ENCODE measurements at regions not wholly inside any gene's neighbourhood (a gene's known extent, or its start where the extent isn't known, plus 50 kb on each side); places are given as distances from the start of the nearest gene placed in this dataset.

DNA sequence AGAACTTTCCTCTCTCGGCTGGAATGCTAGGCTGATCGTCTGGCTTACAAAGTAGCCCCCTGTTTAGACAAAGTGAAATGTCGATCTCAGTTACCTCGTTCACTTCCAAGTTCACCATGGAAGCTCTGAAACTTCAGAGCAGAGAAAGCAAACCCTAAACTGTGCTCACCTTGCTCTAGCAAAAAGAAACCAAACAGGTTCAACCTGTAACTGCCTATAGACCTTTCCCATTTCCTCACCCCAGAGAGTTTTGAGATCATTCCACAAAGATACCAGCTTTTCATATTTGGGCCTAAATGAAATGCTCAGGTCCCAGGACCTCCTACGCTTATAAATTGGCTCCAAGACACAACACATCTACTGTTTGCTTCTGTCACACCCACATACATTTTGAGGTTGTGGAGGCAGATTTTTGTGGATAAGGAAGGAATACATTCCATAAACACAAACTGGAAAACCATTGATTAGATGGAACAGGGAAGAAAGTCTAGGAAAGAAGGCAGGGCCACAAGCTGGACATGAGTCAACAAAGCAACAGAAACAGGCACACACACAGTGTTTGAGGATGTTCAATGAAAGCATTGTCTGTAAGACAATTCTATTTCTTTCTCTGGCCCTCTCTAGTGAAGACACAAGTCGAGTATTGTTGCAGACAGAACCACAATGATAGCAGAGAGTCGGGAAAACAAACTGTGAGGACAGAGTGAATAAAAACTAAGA, 52.8 kb upstream of the TGIF1 start:
- 42 to 49% methylated on average over 7 of the region's 7 CpGs for WGBS, 2 donors
- Histone ChIP-seq H3K27me3 (no peaks in the 10 kb centered on the region), H3K36me3 (replicated peaks in 1 of 2; ENCODE audit: insufficient read depth in 1 of 2, low read depth in 2 of 2) (no peaks in the 10 kb centered on the region), H3K4me1 (no peaks in the 10 kb centered on the region), H3K27ac (no peak overlapping the region), H3K4me3 (no peak overlapping the region), H3K9me3 (no peaks in the 10 kb centered on the region)
- DNase-seq (no peak), ATAC-seq (no peak)
- intact Hi-C loops (cut with DNase I): no loop called here
- TF ChIP-seq POLR2A (IDR thresholded peaks at IDR 0.05): no peak
- TF ChIP-seq, protein P1, sequence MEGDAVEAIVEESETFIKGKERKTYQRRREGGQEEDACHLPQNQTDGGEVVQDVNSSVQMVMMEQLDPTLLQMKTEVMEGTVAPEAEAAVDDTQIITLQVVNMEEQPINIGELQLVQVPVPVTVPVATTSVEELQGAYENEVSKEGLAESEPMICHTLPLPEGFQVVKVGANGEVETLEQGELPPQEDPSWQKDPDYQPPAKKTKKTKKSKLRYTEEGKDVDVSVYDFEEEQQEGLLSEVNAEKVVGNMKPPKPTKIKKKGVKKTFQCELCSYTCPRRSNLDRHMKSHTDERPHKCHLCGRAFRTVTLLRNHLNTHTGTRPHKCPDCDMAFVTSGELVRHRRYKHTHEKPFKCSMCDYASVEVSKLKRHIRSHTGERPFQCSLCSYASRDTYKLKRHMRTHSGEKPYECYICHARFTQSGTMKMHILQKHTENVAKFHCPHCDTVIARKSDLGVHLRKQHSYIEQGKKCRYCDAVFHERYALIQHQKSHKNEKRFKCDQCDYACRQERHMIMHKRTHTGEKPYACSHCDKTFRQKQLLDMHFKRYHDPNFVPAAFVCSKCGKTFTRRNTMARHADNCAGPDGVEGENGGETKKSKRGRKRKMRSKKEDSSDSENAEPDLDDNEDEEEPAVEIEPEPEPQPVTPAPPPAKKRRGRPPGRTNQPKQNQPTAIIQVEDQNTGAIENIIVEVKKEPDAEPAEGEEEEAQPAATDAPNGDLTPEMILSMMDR (IDR thresholded peaks at IDR 0.05): no peak

DNA sequence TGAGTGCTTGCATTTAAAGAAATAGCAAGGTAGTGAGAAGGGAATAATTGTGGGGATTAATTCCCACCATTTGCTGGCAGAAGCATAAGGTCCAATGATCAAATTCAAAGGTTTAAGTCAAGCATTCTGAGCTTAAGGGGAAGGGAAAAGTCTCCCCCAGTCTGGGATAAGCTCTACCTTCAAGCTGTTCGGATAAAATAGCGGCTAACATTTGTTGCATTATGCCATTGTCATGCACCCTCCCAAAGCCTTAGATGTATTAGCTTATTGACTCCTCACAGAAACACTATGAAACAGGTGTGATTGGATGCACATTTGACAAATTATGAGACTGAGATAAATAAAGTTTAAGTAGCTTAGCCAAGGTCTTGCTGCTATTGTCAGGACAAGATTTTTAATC, 52.2 kb upstream of the TGIF1 start:
- H3K36me3 ChIP-seq (replicated peaks in 1 of 2; ENCODE audit: insufficient read depth in 1 of 2, low read depth in 2 of 2): no peaks in the 10 kb centered on the region
- intact Hi-C loops (cut with DNase I): no loop called here
- H3K27me3 ChIP-seq: no peaks in the 10 kb centered on the region
- H3K27ac ChIP-seq: no peak overlapping the region
- TF ChIP-seq POLR2A (IDR thresholded peaks at IDR 0.05): no peak
- TF ChIP-seq, protein P1 (IDR thresholded peaks at IDR 0.05): no peak
- no peaks in the 10 kb centered on the region for H3K4me1 ChIP-seq
- DNase-seq: no peak
- no peak overlapping the region for H3K4me3 ChIP-seq
- 71 to 96% methylated on average over 2 of the region's 2 CpGs for WGBS, 2 donors
- no peaks in the 10 kb centered on the region for H3K9me3 ChIP-seq
- ATAC-seq: no peak

Data from body of pancreas (tissue), 4 donors.